UCSD-AML1 (cell line): ENCODE measurements at regions not wholly inside any gene's neighbourhood (a gene's known extent, or its start where the extent isn't known, plus 50 kb on each side); places are given as distances from the start of the nearest gene placed in this dataset.
"Not testable (repeated sequence)": the region's sequence is repeated elsewhere in the genome, so short reads cannot be mapped to it uniquely, and the experiment has no call there.

ENCODE experiments used
- DNase-seq: peaks from one replicate; lab custom pipeline; 2025; ENCODE audit not compliant: unreplicated experiment; lab: John Stamatoyannopoulos, UW

DNA sequence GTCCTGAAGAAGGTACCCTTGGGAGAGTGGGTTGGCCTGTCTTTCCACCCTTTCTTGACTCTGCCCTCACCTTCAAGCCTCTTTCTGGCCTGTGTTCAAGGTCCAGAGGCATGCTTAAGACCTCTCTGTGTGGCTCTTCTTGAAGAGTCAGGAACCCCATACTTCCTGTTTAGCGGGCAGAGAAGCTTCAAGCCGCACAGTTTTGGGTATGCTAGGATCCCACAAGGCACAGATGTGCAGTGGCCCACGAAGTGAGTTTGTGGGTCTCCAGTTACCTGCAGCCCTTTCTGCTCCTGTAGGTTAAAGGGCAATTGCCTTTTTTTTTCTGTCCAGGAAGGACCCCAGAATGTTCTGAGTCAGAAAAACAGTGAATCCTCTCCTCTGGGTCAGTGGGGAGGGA, 87.4 kb upstream of the FCGR1A start:
- DNase-seq = not testable (repeated sequence)

DNA sequence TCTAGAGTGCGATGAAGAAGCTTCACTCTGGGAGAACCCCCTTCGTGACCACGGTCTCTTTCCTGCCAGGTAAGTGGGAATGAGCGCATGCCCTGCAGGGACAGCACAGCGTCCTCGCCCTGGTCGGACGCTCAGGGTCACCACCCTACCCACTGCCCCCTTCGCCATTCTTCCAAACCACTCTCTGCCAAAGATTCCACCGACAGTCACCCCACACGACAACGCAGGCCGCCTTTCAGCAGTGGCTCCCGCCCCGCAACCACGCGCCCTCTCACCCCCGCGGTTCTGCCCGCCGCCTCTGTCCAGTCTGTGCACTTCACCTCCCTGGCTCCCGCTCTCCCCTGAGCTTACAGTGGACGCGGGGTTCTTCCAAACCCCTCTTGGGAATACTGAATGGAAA, 82.3 kb upstream of the FCGR1A start:
- not testable (repeated sequence) for DNase-seq

- DNase-seq = not testable (repeated sequence)
These were observed 81.6 kb upstream of the FCGR1A start for GRCh38 chr1:149700677-149701567.

- DNase-seq = peak; percentile 78
These were observed 74.2 kb upstream of the FCGR1A start for GRCh38 chr1:149708192-149708853.

- not testable (repeated sequence) for DNase-seq
These were observed 70.8 kb upstream of the FCGR1A start for GRCh38 chr1:149711651-149712050.

GRCh38 chr1:149712154-149712927, 70.2 kb upstream of the FCGR1A start:
- DNase-seq = not testable (repeated sequence)

GRCh38 chr1:149713513-149713912, 69.0 kb upstream of the FCGR1A start:
- DNase-seq = not testable (repeated sequence)

GRCh38 chr1:149713952-149714351, 68.5 kb upstream of the FCGR1A start:
- not testable (repeated sequence) for DNase-seq

DNA sequence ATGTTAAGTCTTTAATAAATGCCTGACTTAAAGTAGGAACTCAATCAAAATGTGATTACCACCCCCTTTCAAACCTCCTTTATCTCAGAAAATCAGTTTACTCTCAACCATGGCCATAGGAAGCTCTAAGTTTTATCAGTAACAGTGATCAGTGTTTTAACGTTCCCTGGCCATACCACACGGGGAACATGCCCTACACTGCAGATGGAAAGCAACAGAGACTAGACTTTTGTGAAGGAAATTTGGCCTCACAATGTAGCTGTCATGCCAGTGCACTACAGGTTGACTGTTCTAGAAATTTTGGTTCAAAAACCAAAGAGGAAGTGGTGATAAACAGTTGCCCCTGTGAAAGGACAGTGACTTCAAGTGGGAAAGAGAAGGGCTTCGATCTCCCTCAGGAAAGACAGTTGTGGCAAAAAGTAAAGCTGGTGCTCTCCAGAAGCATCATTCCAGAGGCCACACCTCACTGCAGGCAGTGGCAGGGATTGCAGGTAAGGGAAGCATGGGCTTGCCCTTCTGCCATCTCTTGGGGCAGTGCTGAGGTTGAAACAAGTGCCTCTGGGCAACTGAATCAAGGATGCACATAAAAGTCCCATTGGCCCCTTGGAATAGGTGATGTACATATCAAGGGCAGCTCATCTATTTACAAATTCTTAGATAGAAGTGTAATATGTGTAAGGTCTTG, 57.7 kb upstream of the FCGR1A start:
- DNase-seq = not testable (repeated sequence)

- not testable (repeated sequence) for DNase-seq
These were observed 55.8 kb upstream of the FCGR1A start for GRCh38 chr1:149726688-149727087.

GRCh38 chr1:149728598-149728997, 53.9 kb upstream of the FCGR1A start:
- not testable (repeated sequence) for DNase-seq
